ENCODE measurements at regions not wholly inside any gene's neighbourhood (a gene's known extent, or its start where the extent isn't known, plus 50 kb on each side); places are given as distances from the start of the nearest gene placed in this dataset.

GRCh38 chr3:6504834-6505233, 356.1 kb upstream of the GRM7 start:
- Histone ChIP-seq H3K9me3 (no peaks in the 10 kb centered on the region), H3K4me3 (no peak overlapping the region), H3K27me3 (no peaks in the 10 kb centered on the region), H3K4me1 (no peaks in the 10 kb centered on the region), H3K36me3 (no peaks in the 10 kb centered on the region), H3K27ac (no peak overlapping the region)
- no peak for DNase-seq
- intact Hi-C loops (cut with DNase I; ENCODE audit: low total_unique reads): no loop called here
- TF ChIP-seq POLR2A (IDR thresholded peaks at IDR 0.05) (no peak), CTCF (IDR thresholded peaks at IDR 0.05) (no peak)

- Histone ChIP-seq H3K9me3 (no peaks in the 10 kb centered on the region), H3K27me3 (no peaks in the 10 kb centered on the region), H3K4me3 (no peak overlapping the region), H3K4me1 (no peaks in the 10 kb centered on the region), H3K27ac (no peak overlapping the region), H3K36me3 (no peaks in the 10 kb centered on the region)
- TF ChIP-seq CTCF (IDR thresholded peaks at IDR 0.05): no peak
- TF ChIP-seq POLR2A (IDR thresholded peaks at IDR 0.05): no peak
- intact Hi-C loops (cut with DNase I; ENCODE audit: low total_unique reads): no loop called here
- no peak for DNase-seq
These were observed 352.5 kb upstream of the GRM7 start for GRCh38 chr3:6508410-6508759.

DNA sequence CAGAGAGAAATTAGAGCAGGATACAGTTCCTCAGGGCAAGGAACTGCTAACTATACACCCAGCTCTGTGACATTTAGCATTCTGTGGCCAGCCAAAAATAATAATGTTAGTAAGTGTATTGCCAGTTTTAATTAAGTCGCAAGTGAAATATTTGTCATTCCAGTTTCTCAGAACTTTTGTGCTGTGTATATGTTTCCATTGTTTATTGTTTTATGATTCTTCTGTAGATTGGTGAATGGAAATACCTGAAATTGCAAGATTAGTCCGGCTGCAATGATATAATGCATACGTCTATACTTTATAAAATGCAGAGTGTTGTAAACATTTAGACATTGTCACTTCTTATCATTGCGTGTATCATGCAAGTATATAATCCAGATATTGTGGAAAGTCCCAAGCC, 351.3 kb upstream of the GRM7 start:
- Histone ChIP-seq H3K36me3 (no peaks in the 10 kb centered on the region), H3K4me3 (no peak overlapping the region), H3K27me3 (no peaks in the 10 kb centered on the region), H3K9me3 (no peaks in the 10 kb centered on the region), H3K4me1 (no peaks in the 10 kb centered on the region), H3K27ac (no peak overlapping the region)
- TF ChIP-seq POLR2A (IDR thresholded peaks at IDR 0.05) (no peak), CTCF (IDR thresholded peaks at IDR 0.05) (no peak)
- no peak for DNase-seq
- intact Hi-C loops (cut with DNase I; ENCODE audit: low total_unique reads): no loop called here

DNA sequence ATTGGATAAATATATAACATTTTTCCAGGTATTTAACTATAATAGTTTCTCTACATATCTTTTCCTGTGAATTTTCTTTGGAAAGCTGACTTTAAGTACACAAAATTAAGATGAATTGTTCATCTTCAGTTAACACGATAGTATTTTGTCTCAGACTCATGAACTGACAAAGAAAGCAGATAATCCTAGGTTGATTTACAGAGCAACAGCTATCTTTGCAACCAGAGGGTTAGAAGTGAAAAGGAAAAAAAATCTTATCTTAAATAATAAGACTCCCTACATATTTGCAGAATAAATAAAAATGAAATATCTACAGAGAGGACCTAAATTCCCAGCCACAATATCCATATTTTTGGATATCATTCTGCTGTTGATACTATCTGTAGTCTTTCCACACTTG, 350.2 kb upstream of the GRM7 start:
- Histone ChIP-seq H3K4me1 (no peaks in the 10 kb centered on the region), H3K4me3 (no peak overlapping the region), H3K9me3 (no peaks in the 10 kb centered on the region), H3K27ac (no peak overlapping the region), H3K27me3 (no peaks in the 10 kb centered on the region), H3K36me3 (no peaks in the 10 kb centered on the region)
- TF ChIP-seq CTCF (IDR thresholded peaks at IDR 0.05) (no peak), POLR2A (IDR thresholded peaks at IDR 0.05) (no peak)
- no peak for DNase-seq
- intact Hi-C loops (cut with DNase I; ENCODE audit: low total_unique reads): no loop called here

GRCh38 chr3:6512172-6512800, 348.6 kb upstream of the GRM7 start:
- Histone ChIP-seq H3K9me3 (no peaks in the 10 kb centered on the region), H3K27me3 (no peaks in the 10 kb centered on the region), H3K27ac (no peak overlapping the region), H3K36me3 (no peaks in the 10 kb centered on the region), H3K4me1 (no peaks in the 10 kb centered on the region), H3K4me3 (no peak overlapping the region)
- TF ChIP-seq CTCF (IDR thresholded peaks at IDR 0.05) (no peak), POLR2A (IDR thresholded peaks at IDR 0.05) (no peak)
- intact Hi-C loops (cut with DNase I; ENCODE audit: low total_unique reads): no loop called here
- DNase-seq: no peak
